CD14-positive monocyte (primary cell): ENCODE measurements at regions not wholly inside any gene's neighbourhood (a gene's known extent, or its start where the extent isn't known, plus 50 kb on each side); places are given as distances from the start of the nearest gene placed in this dataset.

Source experiments
- DNase-seq, 3 donors: peaks; one replicate each; pipeline ENCODE4 v3.0.0-alpha.2; 2011 to 2022
- H2AFZ ChIP-seq: 2 replicates; pipeline ENCODE4 v1.6.0; 2012; ENCODE audit warnings: mild to moderate bottlenecking, low read depth, low read length, inconsistent platforms; ENCODE audit not compliant: insufficient read depth, poor library complexity, severe bottlenecking
- H3K27ac ChIP-seq, 2 donors: 1 replicate in 1 of 2; 2 replicates in 1 of 2; pipeline ENCODE4 v1.5.1; 2012 to 2013; ENCODE audit warnings: low read length in 2 of 2, control low read depth in 1 of 2, inconsistent platforms in 1 of 2, low read depth in 1 of 2, mild to moderate bottlenecking in 1 of 2
- H3K27me3 ChIP-seq, 2 donors: one replicate each; pipeline versions ENCODE4 v1.6.0 to v1.6.1; 2011 to 2013; ENCODE audit warnings: low read length in 2 of 2; ENCODE audit not compliant: control insufficient read depth in 2 of 2, insufficient read depth in 2 of 2
- H3K36me3 ChIP-seq, 2 donors: replicated peaks in 1 of 2; 1 replicate in 1 of 2; 2 replicates in 1 of 2; pipeline versions ENCODE4 v1.5.1 to v1.6.1; 2012 to 2013; ENCODE audit warnings: low read length in 2 of 2, control low read depth in 1 of 2, inconsistent platforms in 1 of 2, mild to moderate bottlenecking in 1 of 2; ENCODE audit not compliant: insufficient read depth in 2 of 2, control insufficient read depth in 1 of 2
- H3K4me1 ChIP-seq, 2 donors: 1 replicate in 1 of 2; 2 replicates in 1 of 2; pipeline versions ENCODE4 v1.5.1 to v1.6.1; 2012 to 2013; ENCODE audit warnings: low read length in 2 of 2, control low read depth in 1 of 2, inconsistent platforms in 1 of 2, mild to moderate bottlenecking in 1 of 2, moderate library complexity in 1 of 2; ENCODE audit not compliant: insufficient read depth in 2 of 2, control insufficient read depth in 1 of 2
- H3K4me2 ChIP-seq: replicated peaks from 2 replicates; pipeline ENCODE3; 2012; ENCODE audit warnings: low read length, moderate library complexity, mild to moderate bottlenecking; ENCODE audit not compliant: poor library complexity, severe bottlenecking; ENCODE audit errors: extremely low read depth
- H3K4me3 ChIP-seq, 3 experiments: fragments of 200-600 bp in 1 of 3; sonication (generic) in 1 of 3; replicated peaks in 1 of 3; 1 replicate in 2 of 3; 2 replicates in 1 of 3; pipeline ENCODE4 v1.5.1; 2011 to 2013; ENCODE audit warnings: low read length in 3 of 3, mild to moderate bottlenecking in 3 of 3, control low read depth in 2 of 3, low read depth in 2 of 3, inconsistent platforms in 1 of 3, moderate library complexity in 1 of 3
- H3K79me2 ChIP-seq: 2 replicates; pipeline ENCODE4 v1.6.0; 2012; ENCODE audit warnings: mild to moderate bottlenecking, control low read depth, inconsistent platforms, low read length, moderate library complexity; ENCODE audit not compliant: insufficient read depth
- H3K9ac ChIP-seq: 2 replicates; pipeline ENCODE4 v1.6.0; 2017; ENCODE audit warnings: low read length, mild to moderate bottlenecking; ENCODE audit not compliant: insufficient read depth, poor library complexity, severe bottlenecking
- H3K9me3 ChIP-seq, 2 donors: replicated peaks in 1 of 2; 1 replicate in 1 of 2; 2 replicates in 1 of 2; pipeline versions ENCODE4 v1.5.1 to v1.6.1; 2012 to 2013; ENCODE audit warnings: low read length in 2 of 2, control low read depth in 1 of 2; ENCODE audit not compliant: control insufficient read depth in 1 of 2, insufficient read depth in 1 of 2
- H4K20me1 ChIP-seq: 2 replicates; pipeline ENCODE4 v1.6.0; 2012; ENCODE audit warnings: mild to moderate bottlenecking, low read length, control low read depth, moderate library complexity; ENCODE audit not compliant: insufficient read depth
- H3K27ac Mint-ChIP-seq, 7 donors: one replicate each; pipeline ENCODE4 v1.8.0; 2020; ENCODE audit warnings: mild to moderate bottlenecking in 7 of 7, mixed read lengths in 7 of 7, moderate library complexity in 6 of 7, inconsistent platforms in 2 of 7
- H3K27me3 Mint-ChIP-seq, 3 donors: one replicate each; pipeline ENCODE4 v1.8.0; 2021 to 2022; ENCODE audit warnings: low read depth in 3 of 3, mild to moderate bottlenecking in 3 of 3, mixed read lengths in 3 of 3, moderate library complexity in 3 of 3, inconsistent platforms in 1 of 3
- H3K36me3 Mint-ChIP-seq, 2 donors: one replicate each; pipeline ENCODE4 v1.8.0; 2020; ENCODE audit warnings: mixed read lengths in 2 of 2, inconsistent platforms in 1 of 2, mild to moderate bottlenecking in 1 of 2
- H3K4me1 Mint-ChIP-seq: one replicate; pipeline ENCODE4 v1.8.0; 2020; ENCODE audit warnings: mild to moderate bottlenecking, mixed read lengths
- H3K4me3 Mint-ChIP-seq, 2 donors: one replicate each; pipeline ENCODE4 v1.8.0; 2020; ENCODE audit warnings: mild to moderate bottlenecking in 2 of 2, mixed read lengths in 2 of 2, moderate library complexity in 1 of 2
- H3K9me3 Mint-ChIP-seq, 7 donors: one replicate each; pipeline ENCODE4 v1.8.0; 2020 to 2022; ENCODE audit warnings: mixed read lengths in 7 of 7, mild to moderate bottlenecking in 6 of 7, moderate library complexity in 6 of 7, inconsistent platforms in 2 of 7
- WGBS: methylation state at CpG from one replicate; pipeline ENCODE4 v1.1.5; 2013; ENCODE audit warnings: missing lambda C conversion rate; ENCODE audit not compliant: insufficient coverage; 5-methylcytosine and 5-hydroxymethylcytosine counted together
- intact Hi-C, 2 donors: fragments of 100-400 bp; cut with micrococcal nuclease; formaldehyde crosslinking; loops; one replicate each; pipeline versions ENCODE4 v1.15.0 to v1.15.1; 2023
- TF ChIP-seq, protein P1 (sequence below): fragments of 200-600 bp; IDR thresholded peaks from one replicate; pipeline ENCODE4 v1.8.0; 2022; ENCODE audit warnings: antibody characterized with exemption, mild to moderate bottlenecking

DNA sequence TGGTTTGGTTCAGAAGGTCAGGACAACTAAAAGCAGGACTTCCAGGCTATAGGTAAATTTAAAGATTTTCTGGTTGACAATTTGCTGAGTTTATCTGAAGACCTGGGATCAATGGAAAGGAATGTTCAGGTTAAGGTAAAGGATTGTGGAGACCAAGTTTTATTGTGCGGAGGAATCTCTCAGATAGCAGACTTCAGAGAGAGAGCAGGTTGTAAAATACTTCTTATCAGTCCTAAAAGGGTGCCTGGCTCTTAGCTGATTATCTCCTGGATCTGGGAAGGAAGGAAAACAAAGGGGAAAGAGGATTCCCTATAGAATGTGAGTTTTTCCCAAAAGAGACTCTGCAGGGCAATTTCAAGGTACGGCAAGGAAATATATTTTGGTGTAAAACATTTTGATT is 851.5 kb downstream of the DACH1 start:
- intact Hi-C loops, result no loop called here
- Mint-ChIP-seq H3K27me3 (no peaks in the 10 kb centered on the region), H3K36me3 (no peaks in the 10 kb centered on the region), H3K9me3 (peaks cover 0 to 7% (median 2%) of the 10 kb centered on the region in 7 donors), H3K4me3 (no peak overlapping the region), H3K27ac (no peak overlapping the region), H3K4me1 (no peaks in the 10 kb centered on the region)
- no peak for DNase-seq
- Histone ChIP-seq H4K20me1 (no peaks in the 10 kb centered on the region), H3K9me3 (peaks cover 0 to 4% of the 10 kb centered on the region in 2 donors), H3K27ac (no peak overlapping the region), H3K36me3 (no peaks in the 10 kb centered on the region), H3K27me3 (no peaks in the 10 kb centered on the region), H3K79me2 (no peaks in the 10 kb centered on the region), H3K4me1 (no peaks in the 10 kb centered on the region), H3K9ac (no peak overlapping the region), H2AFZ (no peak overlapping the region), H3K4me3 (no peak overlapping the region), H3K4me2 (no peak overlapping the region)
- TF ChIP-seq, protein P1, sequence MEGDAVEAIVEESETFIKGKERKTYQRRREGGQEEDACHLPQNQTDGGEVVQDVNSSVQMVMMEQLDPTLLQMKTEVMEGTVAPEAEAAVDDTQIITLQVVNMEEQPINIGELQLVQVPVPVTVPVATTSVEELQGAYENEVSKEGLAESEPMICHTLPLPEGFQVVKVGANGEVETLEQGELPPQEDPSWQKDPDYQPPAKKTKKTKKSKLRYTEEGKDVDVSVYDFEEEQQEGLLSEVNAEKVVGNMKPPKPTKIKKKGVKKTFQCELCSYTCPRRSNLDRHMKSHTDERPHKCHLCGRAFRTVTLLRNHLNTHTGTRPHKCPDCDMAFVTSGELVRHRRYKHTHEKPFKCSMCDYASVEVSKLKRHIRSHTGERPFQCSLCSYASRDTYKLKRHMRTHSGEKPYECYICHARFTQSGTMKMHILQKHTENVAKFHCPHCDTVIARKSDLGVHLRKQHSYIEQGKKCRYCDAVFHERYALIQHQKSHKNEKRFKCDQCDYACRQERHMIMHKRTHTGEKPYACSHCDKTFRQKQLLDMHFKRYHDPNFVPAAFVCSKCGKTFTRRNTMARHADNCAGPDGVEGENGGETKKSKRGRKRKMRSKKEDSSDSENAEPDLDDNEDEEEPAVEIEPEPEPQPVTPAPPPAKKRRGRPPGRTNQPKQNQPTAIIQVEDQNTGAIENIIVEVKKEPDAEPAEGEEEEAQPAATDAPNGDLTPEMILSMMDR, result no peak
- WGBS, result no CpG with 5 or more reads among the region's 2 CpGs

DNA sequence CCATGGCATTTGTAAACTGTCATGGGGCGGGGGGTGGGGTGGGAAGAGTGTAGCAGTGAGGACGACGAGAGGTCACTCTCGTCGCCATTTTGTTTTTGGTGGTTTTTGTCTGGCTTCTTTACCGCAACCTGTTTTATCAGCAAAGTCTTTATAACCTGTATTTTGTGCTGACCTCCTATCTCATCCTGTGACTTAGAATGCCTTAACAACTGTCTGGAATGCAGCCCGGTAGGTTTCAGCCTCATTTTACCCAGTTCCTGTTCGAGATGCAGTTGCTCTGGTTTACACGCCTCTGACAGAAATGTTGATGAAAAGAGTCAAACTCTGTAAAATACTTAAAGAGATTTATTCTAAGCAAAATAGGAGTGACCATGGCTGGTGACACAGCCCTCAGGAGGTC is 852.0 kb downstream of the DACH1 start:
- TF ChIP-seq, protein P1, result no peak
- no peak overlapping the region for H3K4me3 ChIP-seq
- intact Hi-C loops, result no loop called here
- H3K27ac ChIP-seq, result no peak overlapping the region
- H3K36me3 Mint-ChIP-seq, result no peaks in the 10 kb centered on the region
- H3K36me3 ChIP-seq, result no peaks in the 10 kb centered on the region
- no peak overlapping the region for H3K9ac ChIP-seq
- no peaks in the 10 kb centered on the region for H3K4me1 Mint-ChIP-seq
- H3K4me3 Mint-ChIP-seq, result no peak overlapping the region
- no peak overlapping the region for H3K4me2 ChIP-seq
- H3K27me3 ChIP-seq, result no peaks in the 10 kb centered on the region
- peaks cover 0 to 4% of the 10 kb centered on the region in 2 donors for H3K9me3 ChIP-seq
- no peaks in the 10 kb centered on the region for H3K4me1 ChIP-seq
- H3K79me2 ChIP-seq, result no peaks in the 10 kb centered on the region
- H4K20me1 ChIP-seq, result no peaks in the 10 kb centered on the region
- H3K27me3 Mint-ChIP-seq, result no peaks in the 10 kb centered on the region
- H3K9me3 Mint-ChIP-seq, result peaks cover 0 to 7% (median 2%) of the 10 kb centered on the region in 7 donors
- H3K27ac Mint-ChIP-seq, result no peak overlapping the region
- WGBS, result 100% methylated on average over 1 of the region's 9 CpGs
- DNase-seq, result no peak
- H2AFZ ChIP-seq, result no peak overlapping the region
